IMR-90 (cell line): ENCODE measurements at regions not wholly inside any gene's neighbourhood (a gene's known extent, or its start where the extent isn't known, plus 50 kb on each side); places are given as distances from the start of the nearest gene placed in this dataset.

Experiments
- ATAC-seq: fragments of 200-7000 bp; cut with Tn5 transposase; 2 replicates; pipeline ENCODE4 v1.9.1; 2020; ENCODE audit warnings: low read depth, mild to moderate bottlenecking, moderate library complexity
- BruUV-seq: library from RNA; stranded (reverse); fragments of 400-500 nt; replicated peaks from 2 replicates; lab custom pipeline; 2021; lab: Mats Ljungman, UMichigan
- CTCF ChIA-PET: fragments of 300-600 bp; formaldehyde crosslinking; extraction: SDS; loops from one replicate; lab custom pipeline; 2021; ENCODE audit warnings: antibody characterized with exemption; lab: Yijun Ruan, JAX
- POLR2A ChIA-PET: fragments of 300-600 bp; sonication (Branson Sonifier 250); formaldehyde crosslinking; loops from one replicate; lab custom pipeline; 2022; ENCODE audit warnings: antibody characterized with exemption; ENCODE audit not compliant: unreplicated experiment; lab: Charles Lee
- DNase-seq: peaks from one replicate; pipeline ENCODE4 v3.0.0; 2013
- H2AFZ ChIP-seq: replicated peaks from 2 replicates; pipeline ENCODE3; 2013; ENCODE audit warnings: low read length, mild to moderate bottlenecking; ENCODE audit not compliant: poor library complexity
- H2AK5ac ChIP-seq: 2 replicates; pipeline ENCODE4 v1.6.1; 2013; ENCODE audit warnings: low read depth, low read length, inconsistent platforms
- H2AK9ac ChIP-seq: replicated peaks from 2 replicates; pipeline ENCODE3; 2013; ENCODE audit warnings: mild to moderate bottlenecking, low read depth, low read length, moderate library complexity; ENCODE audit not compliant: poor library complexity
- H2BK120ac ChIP-seq: 2 replicates; pipeline ENCODE4 v1.6.1; 2013; ENCODE audit warnings: low read depth, low read length, inconsistent platforms
- H2BK15ac ChIP-seq: 3 replicates; pipeline ENCODE4 v1.6.1; 2013; ENCODE audit warnings: low read depth, low read length, inconsistent platforms
- H2BK20ac ChIP-seq: 2 replicates; pipeline ENCODE4 v1.6.1; 2013; ENCODE audit warnings: low read depth, mild to moderate bottlenecking, inconsistent platforms, low read length, moderate library complexity
- H2BK5ac ChIP-seq: 2 replicates; pipeline ENCODE4 v1.6.1; 2013; ENCODE audit warnings: mild to moderate bottlenecking, low read depth, low read length, inconsistent platforms; ENCODE audit not compliant: poor library complexity, severe bottlenecking
- H3K14ac ChIP-seq: replicated peaks from 2 replicates; pipeline ENCODE4 v1.6.1; 2013; ENCODE audit warnings: low read depth, low read length, inconsistent platforms
- H3K18ac ChIP-seq: 2 replicates; pipeline ENCODE4 v1.6.1; 2013; ENCODE audit warnings: low read depth, low read length, control low read depth
- H3K23ac ChIP-seq: 2 replicates; pipeline ENCODE4 v1.6.1; 2013; ENCODE audit warnings: low read depth, low read length, inconsistent platforms
- H3K27ac ChIP-seq: 2 replicates; pipeline ENCODE4 v1.5.1; 2013; ENCODE audit warnings: mild to moderate bottlenecking, control low read depth, low read length; ENCODE audit not compliant: insufficient read depth
- H3K27me3 ChIP-seq: 2 replicates; pipeline ENCODE4 v1.6.1; 2013; ENCODE audit warnings: low read length; ENCODE audit not compliant: control insufficient read depth, insufficient read depth
- H3K36me3 ChIP-seq: 2 replicates; pipeline ENCODE4 v1.6.1; 2013; ENCODE audit warnings: low read length, mixed read lengths; ENCODE audit not compliant: control insufficient read depth, insufficient read depth
- H3K4ac ChIP-seq: 2 replicates; pipeline ENCODE4 v1.6.1; 2013; ENCODE audit warnings: low read depth, low read length, inconsistent platforms
- H3K4me1 ChIP-seq: 2 replicates; pipeline ENCODE4 v1.6.1; 2013; ENCODE audit warnings: low read length, mixed read lengths; ENCODE audit not compliant: control insufficient read depth, insufficient read depth
- H3K4me2 ChIP-seq: 2 replicates; pipeline ENCODE4 v1.6.1; 2013; ENCODE audit warnings: low read depth, mild to moderate bottlenecking, control low read depth, low read length, moderate library complexity
- H3K4me3 ChIP-seq: 2 replicates; pipeline ENCODE4 v1.5.1; 2013; ENCODE audit warnings: low read depth, mild to moderate bottlenecking, control low read depth, low read length, moderate library complexity; ENCODE audit not compliant: insufficient read depth
- H3K56ac ChIP-seq: 2 replicates; pipeline ENCODE4 v1.6.1; 2013; ENCODE audit warnings: low read length, inconsistent platforms; ENCODE audit not compliant: insufficient read depth; ENCODE audit errors: extremely low read depth
- H3K79me1 ChIP-seq, 2 experiments: 2 replicates each; pipeline ENCODE4 v1.6.1; 2013; ENCODE audit warnings: low read length in 2 of 2, inconsistent platforms in 1 of 2, low read depth in 1 of 2
- H3K9ac ChIP-seq: 2 replicates; pipeline ENCODE4 v1.6.1; 2013; ENCODE audit warnings: low read depth, low read length, control low read depth
- H3K9me1 ChIP-seq: 2 replicates; pipeline ENCODE4 v1.6.1; 2013; ENCODE audit warnings: low read length, inconsistent platforms; ENCODE audit not compliant: insufficient read depth
- H3K9me3 ChIP-seq: 2 replicates; pipeline ENCODE4 v1.6.1; 2013; ENCODE audit warnings: low read length; ENCODE audit not compliant: control insufficient read depth, insufficient read depth
- H4K20me1 ChIP-seq: 2 replicates; pipeline ENCODE4 v1.6.1; 2013; ENCODE audit warnings: low read length, inconsistent platforms; ENCODE audit not compliant: insufficient read depth
- H4K5ac ChIP-seq: 2 replicates; pipeline ENCODE4 v1.6.1; 2013; ENCODE audit warnings: mild to moderate bottlenecking, low read depth, low read length, control low read depth
- H4K8ac ChIP-seq, 2 experiments: 2 replicates each; pipeline ENCODE4 v1.6.1; 2013; ENCODE audit warnings: low read depth in 2 of 2, low read length in 2 of 2, control low read depth in 1 of 2, inconsistent platforms in 1 of 2
- H4K91ac ChIP-seq: 2 replicates; pipeline ENCODE4 v1.6.1; 2013; ENCODE audit warnings: low read depth, low read length, inconsistent platforms; ENCODE audit not compliant: insufficient read depth
- BHLHE40 ChIP-seq: fragments of 150-350 bp; IDR thresholded peaks from 2 replicates; pipeline ENCODE4 v1.6.1; 2016; ENCODE audit warnings: mild to moderate bottlenecking, low read depth, low read length
- CEBPB ChIP-seq: IDR thresholded peaks from 2 replicates; pipeline ENCODE4 v1.6.1; 2012; ENCODE audit warnings: low read depth, low read length, improper control_type of control experiment
- CHD1 ChIP-seq: IDR thresholded peaks from 2 replicates; pipeline ENCODE4 v1.6.1; 2012; ENCODE audit warnings: low read depth, low read length, improper control_type of control experiment
- MAFK ChIP-seq: IDR thresholded peaks from 2 replicates; pipeline ENCODE4 v1.6.1; 2012; ENCODE audit warnings: low read depth, low read length, improper control_type of control experiment
- MAZ ChIP-seq: IDR thresholded peaks from 2 replicates; pipeline ENCODE4 v1.6.1; 2012; ENCODE audit warnings: low read depth, mild to moderate bottlenecking, low read length, improper control_type of control experiment, moderate library complexity, borderline replicate concordance
- MXI1 ChIP-seq: IDR thresholded peaks from 2 replicates; pipeline ENCODE4 v1.6.1; 2012; ENCODE audit warnings: low read depth, mild to moderate bottlenecking, low read length, moderate library complexity, borderline replicate concordance
- NFE2L2 ChIP-seq: fragments of 150-350 bp; IDR thresholded peaks from 2 replicates; pipeline ENCODE4 v1.6.1; 2016; ENCODE audit warnings: low read depth, mild to moderate bottlenecking, low read length
- POLR2A ChIP-seq: IDR thresholded peaks from 2 replicates; pipeline ENCODE4 v1.6.1; 2012; ENCODE audit warnings: mild to moderate bottlenecking, low read depth, low read length
- RAD21 ChIP-seq: IDR thresholded peaks from 2 replicates; pipeline ENCODE4 v1.6.1; 2012; ENCODE audit warnings: low read length, improper control_type of control experiment
- RFX5 ChIP-seq: IDR thresholded peaks from 2 replicates; pipeline ENCODE4 v1.8.0; 2012; ENCODE audit warnings: low read depth, mild to moderate bottlenecking, low read length, moderate library complexity
- SMC3 ChIP-seq: fragments of 150-350 bp; IDR thresholded peaks from 2 replicates; pipeline ENCODE4 v1.6.1; 2016; ENCODE audit warnings: low read depth, mild to moderate bottlenecking, antibody characterized with exemption, low read length, moderate library complexity
- WGBS, 2 experiments: methylation state at CpG; one replicate each; pipeline versions ENCODE4 v1.1.5 to v1.1.7; 2013; ENCODE audit warnings: missing lambda C conversion rate in 2 of 2; ENCODE audit not compliant: insufficient read length in 1 of 2; ENCODE audit errors: extremely low coverage in 2 of 2; 5-methylcytosine and 5-hydroxymethylcytosine counted together
- dilution Hi-C: fragments of 300-500 bp; cut with HindIII; formaldehyde crosslinking; loops from one replicate; pipeline ENCODE4 v1.14.3; 2018; ENCODE audit warnings: low sequenced_read_pairs; ENCODE audit not compliant: unreplicated experiment
- in situ Hi-C: fragments of 300-500 bp; cut with MboI; formaldehyde crosslinking; loops from 3 replicates; pipeline ENCODE4 v1.14.3; 2019; ENCODE audit warnings: low sequenced_read_pairs, inconsistent platforms, mixed read lengths
- intact Hi-C: fragments of 100-400 bp; cut with micrococcal nuclease; formaldehyde crosslinking; loops from 2 replicates; pipeline ENCODE4 v1.10.0; 2022
- TF ChIP-seq, protein P1 (sequence below): fragments of 150-350 bp; IDR thresholded peaks from 2 replicates; pipeline ENCODE4 v1.6.1; 2017; ENCODE audit warnings: mild to moderate bottlenecking, antibody characterized with exemption, low read length, low read depth
- TF ChIP-seq, protein P2 (sequence below): fragments of 150-350 bp; IDR thresholded peaks from 2 replicates; pipeline ENCODE4 v1.6.1; 2016; ENCODE audit warnings: low read depth, mild to moderate bottlenecking, low read length, moderate library complexity, borderline replicate concordance
- TF ChIP-seq, protein P3 (sequence below): conservative IDR thresholded peaks from 2 replicates; pipeline ENCODE4 v1.5.1; 2012; ENCODE audit warnings: mild to moderate bottlenecking, low read depth, low read length, improper control_type of control experiment

DNA sequence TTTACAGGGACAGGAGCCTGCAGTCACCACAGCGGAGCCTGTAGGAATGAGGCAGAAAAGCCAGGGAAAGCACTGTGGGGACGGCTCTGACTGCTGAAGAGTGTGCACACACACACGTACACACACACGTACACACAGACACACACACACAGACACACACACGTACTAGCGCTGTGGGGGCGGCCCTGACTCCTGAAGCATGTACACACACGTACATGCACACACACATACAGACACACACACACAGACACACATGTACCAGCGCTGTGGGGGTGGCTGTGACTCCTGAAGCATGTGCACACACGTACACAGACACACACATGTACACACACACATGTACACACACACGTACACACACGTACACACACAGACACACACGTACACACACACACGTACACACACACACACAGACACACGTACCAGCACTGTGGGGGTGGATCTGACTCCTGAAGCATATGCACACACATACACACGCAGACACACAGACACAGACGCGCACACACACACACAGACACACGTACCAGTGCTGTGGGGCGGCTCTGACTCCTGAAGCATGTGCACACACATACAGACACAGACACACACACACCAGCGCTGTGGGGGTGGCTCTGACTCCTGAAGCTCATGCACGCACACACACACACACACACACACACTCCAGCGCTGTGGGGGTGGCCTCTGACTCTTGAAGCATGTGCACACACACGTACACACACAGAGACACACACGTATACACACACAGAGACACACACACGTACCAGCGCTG is 127.3 kb downstream of the DLL1 start:
- Histone ChIP-seq H4K91ac (no peak overlapping the region), H4K20me1 (no peaks in the 10 kb centered on the region), H2AK9ac (no peak overlapping the region), H2BK20ac (no peak overlapping the region), H3K9me3 (peaks cover 68% of the 10 kb centered on the region), H3K9ac (no peak overlapping the region), H3K4ac (no peak overlapping the region), H3K36me3 (no peaks in the 10 kb centered on the region), H2BK15ac (no peak overlapping the region), H3K4me2 (no peak overlapping the region), H4K5ac (no peak overlapping the region), H3K14ac (no peak overlapping the region), H4K8ac (no peak overlapping the region), H2BK5ac (no peak overlapping the region), H3K18ac (no peak overlapping the region), H3K27me3 (no peaks in the 10 kb centered on the region), H2AK5ac (no peak overlapping the region), H3K4me1 (no peaks in the 10 kb centered on the region), H3K27ac (no peak overlapping the region), H3K9me1 (no peaks in the 10 kb centered on the region), H3K79me1 (no peaks in the 10 kb centered on the region), H2AFZ (no peak overlapping the region), H3K23ac (no peak overlapping the region), H2BK120ac (no peak overlapping the region), H3K56ac (no peak overlapping the region), H3K4me3 (no peak overlapping the region)
- ATAC-seq (no peak), DNase-seq (no peak)
- ChIA-PET CTCF (no interaction called here), POLR2A (no interaction called here)
- intact Hi-C loops (no loop called here), in situ Hi-C loops (no loop called here), dilution Hi-C loops (no loop called here)
- 79% methylated on average over 10 of the region's 27 CpGs; no CpG with 5 or more reads in 1 of the 2 experiments for WGBS, 2 experiments
- no TSS peak for BruUV-seq
- TF ChIP-seq MAFK (no peak), POLR2A (no peak), CEBPB (no peak), RFX5 (no peak), MAZ (no peak), BHLHE40 (no peak), MXI1 (no peak), SMC3 (no peak), RAD21 (no peak), CHD1 (no peak), NFE2L2 (no peak)
- TF ChIP-seq, protein P1, sequence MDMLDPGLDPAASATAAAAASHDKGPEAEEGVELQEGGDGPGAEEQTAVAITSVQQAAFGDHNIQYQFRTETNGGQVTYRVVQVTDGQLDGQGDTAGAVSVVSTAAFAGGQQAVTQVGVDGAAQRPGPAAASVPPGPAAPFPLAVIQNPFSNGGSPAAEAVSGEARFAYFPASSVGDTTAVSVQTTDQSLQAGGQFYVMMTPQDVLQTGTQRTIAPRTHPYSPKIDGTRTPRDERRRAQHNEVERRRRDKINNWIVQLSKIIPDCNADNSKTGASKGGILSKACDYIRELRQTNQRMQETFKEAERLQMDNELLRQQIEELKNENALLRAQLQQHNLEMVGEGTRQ = no peak
- TF ChIP-seq, protein P2, sequence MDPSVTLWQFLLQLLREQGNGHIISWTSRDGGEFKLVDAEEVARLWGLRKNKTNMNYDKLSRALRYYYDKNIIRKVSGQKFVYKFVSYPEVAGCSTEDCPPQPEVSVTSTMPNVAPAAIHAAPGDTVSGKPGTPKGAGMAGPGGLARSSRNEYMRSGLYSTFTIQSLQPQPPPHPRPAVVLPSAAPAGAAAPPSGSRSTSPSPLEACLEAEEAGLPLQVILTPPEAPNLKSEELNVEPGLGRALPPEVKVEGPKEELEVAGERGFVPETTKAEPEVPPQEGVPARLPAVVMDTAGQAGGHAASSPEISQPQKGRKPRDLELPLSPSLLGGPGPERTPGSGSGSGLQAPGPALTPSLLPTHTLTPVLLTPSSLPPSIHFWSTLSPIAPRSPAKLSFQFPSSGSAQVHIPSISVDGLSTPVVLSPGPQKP = no peak
- TF ChIP-seq, protein P3, sequence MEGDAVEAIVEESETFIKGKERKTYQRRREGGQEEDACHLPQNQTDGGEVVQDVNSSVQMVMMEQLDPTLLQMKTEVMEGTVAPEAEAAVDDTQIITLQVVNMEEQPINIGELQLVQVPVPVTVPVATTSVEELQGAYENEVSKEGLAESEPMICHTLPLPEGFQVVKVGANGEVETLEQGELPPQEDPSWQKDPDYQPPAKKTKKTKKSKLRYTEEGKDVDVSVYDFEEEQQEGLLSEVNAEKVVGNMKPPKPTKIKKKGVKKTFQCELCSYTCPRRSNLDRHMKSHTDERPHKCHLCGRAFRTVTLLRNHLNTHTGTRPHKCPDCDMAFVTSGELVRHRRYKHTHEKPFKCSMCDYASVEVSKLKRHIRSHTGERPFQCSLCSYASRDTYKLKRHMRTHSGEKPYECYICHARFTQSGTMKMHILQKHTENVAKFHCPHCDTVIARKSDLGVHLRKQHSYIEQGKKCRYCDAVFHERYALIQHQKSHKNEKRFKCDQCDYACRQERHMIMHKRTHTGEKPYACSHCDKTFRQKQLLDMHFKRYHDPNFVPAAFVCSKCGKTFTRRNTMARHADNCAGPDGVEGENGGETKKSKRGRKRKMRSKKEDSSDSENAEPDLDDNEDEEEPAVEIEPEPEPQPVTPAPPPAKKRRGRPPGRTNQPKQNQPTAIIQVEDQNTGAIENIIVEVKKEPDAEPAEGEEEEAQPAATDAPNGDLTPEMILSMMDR = no peak
